Esophagus squamous epithelium (tissue), 4 donors: ENCODE measurements at regions not wholly inside any gene's neighbourhood (a gene's known extent, or its start where the extent isn't known, plus 50 kb on each side); places are given as distances from the start of the nearest gene placed in this dataset.

Experiments
- CTCF ChIP-seq, 6 experiments: fragments of 450-650 bp in 4 of 6; fragments of 200-600 bp in 2 of 6; sonication (generic) in 2 of 6; IDR thresholded peaks; one replicate each; pipeline ENCODE4 v1.5.1; 2016 to 2019; ENCODE audit warnings: antibody characterized with exemption in 6 of 6, mild to moderate bottlenecking in 4 of 6, moderate library complexity in 4 of 6
- POLR2A ChIP-seq, 4 donors: fragments of 450-650 bp; IDR thresholded peaks; one replicate each; pipeline ENCODE4 v1.6.1; 2017; ENCODE audit warnings: antibody characterized with exemption in 4 of 4, mild to moderate bottlenecking in 4 of 4, moderate library complexity in 3 of 4

- no peak for TF ChIP-seq CTCF (IDR thresholded peaks at IDR 0.05)
- no peak for TF ChIP-seq POLR2A (IDR thresholded peaks at IDR 0.05)
Measured at GRCh38 chr3:5357089-5357488, 169.6 kb downstream of the EDEM1 start.
